Esophagus muscularis mucosa (tissue), 4 donors: ENCODE measurements at regions not wholly inside any gene's neighbourhood (a gene's known extent, or its start where the extent isn't known, plus 50 kb on each side); places are given as distances from the start of the nearest gene placed in this dataset.
"Not testable (repeated sequence)": the region's sequence is repeated elsewhere in the genome, so short reads cannot be mapped to it uniquely, and the experiment has no call there.

Source experiments
- DNase-seq: peaks from one replicate; pipeline ENCODE4 v3.0.0-alpha.2; 2017; ENCODE audit errors: extremely low spot score
- H3K27ac ChIP-seq, 4 donors: fragments of 200-600 bp; sonication (generic); replicated peaks in 1 of 4; 1 replicate in 3 of 4; 2 replicates in 1 of 4; pipeline ENCODE4 v1.5.1; 2016 to 2019; ENCODE audit warnings: mild to moderate bottlenecking in 1 of 4
- H3K27me3 ChIP-seq, 4 donors: fragments of 200-600 bp; sonication (generic); one replicate each; pipeline versions ENCODE4 v1.5.1 to v1.6.0; 2016 to 2019
- H3K36me3 ChIP-seq, 4 donors: fragments of 200-600 bp; sonication (generic); one replicate each; pipeline ENCODE4 v1.5.1; 2016 to 2019
- H3K4me1 ChIP-seq, 4 donors: fragments of 200-600 bp; sonication (generic); one replicate each; pipeline ENCODE4 v1.5.1; 2016 to 2019
- H3K4me3 ChIP-seq, 4 donors: fragments of 200-600 bp; sonication (generic); 1 replicate in 2 of 4; 2 replicates in 2 of 4; pipeline ENCODE4 v1.5.1; 2016 to 2019; ENCODE audit warnings: mild to moderate bottlenecking in 4 of 4, moderate library complexity in 1 of 4
- H3K9me3 ChIP-seq, 4 donors: fragments of 200-600 bp; sonication (generic); 1 replicate in 3 of 4; 2 replicates in 1 of 4; pipeline ENCODE4 v1.5.1; 2016 to 2019
- CTCF ChIP-seq, 3 experiments: fragments of 200-600 bp in 2 of 3; fragments of 450-650 bp in 1 of 3; sonication (generic) in 2 of 3; IDR thresholded peaks; one replicate each; pipeline ENCODE4 v1.5.1; 2017 to 2019; ENCODE audit warnings: antibody characterized with exemption in 3 of 3, mild to moderate bottlenecking in 2 of 3, moderate library complexity in 1 of 3
- EP300 ChIP-seq: sonication (generic); formaldehyde crosslinking; IDR thresholded peaks from one replicate; pipeline ENCODE4 v1.6.1; 2017; ENCODE audit warnings: antibody characterized with exemption
- POLR2A ChIP-seq: fragments of 450-650 bp; IDR thresholded peaks from one replicate; pipeline ENCODE4 v1.6.1; 2017; ENCODE audit warnings: antibody characterized with exemption, moderate library complexity, mild to moderate bottlenecking, low read depth
- POLR2AphosphoS5 ChIP-seq, 2 donors: sonication (generic); formaldehyde crosslinking; IDR thresholded peaks; one replicate each; pipeline ENCODE4 v1.6.1; 2017; ENCODE audit warnings: antibody characterized with exemption in 2 of 2
- WGBS: methylation state at CpG from one replicate; pipeline ENCODE4 v1.1.5; 2018; 5-methylcytosine and 5-hydroxymethylcytosine counted together
- intact Hi-C: fragments of 100-400 bp; cut with DNase I; formaldehyde crosslinking; loops from one replicate; pipeline ENCODE4 v1.15.1; 2023

- Histone ChIP-seq H3K9me3 (no peaks in the 10 kb centered on the region), H3K4me3 (no peak overlapping the region), H3K27ac (no peak overlapping the region), H3K4me1 (peaks cover 0 to 2% (median 0%) of the 10 kb centered on the region in 4 donors), H3K36me3 (no peaks in the 10 kb centered on the region), H3K27me3 (no peaks in the 10 kb centered on the region)
- DNase-seq, result peak; percentile 5
- intact Hi-C loops, result no loop called here
- TF ChIP-seq POLR2A (no peak), EP300 (no peak), POLR2AphosphoS5 (IDR thresholded peaks at IDR 0.05) (no peak), CTCF (IDR thresholded peaks at IDR 0.05) (no peak)
These were observed 191.9 kb downstream of the C7orf25 start for GRCh38 chr7:42720012-42720411.

GRCh38 chr7:42718466-42718865 lies 193.4 kb downstream of the C7orf25 start:
- 95% methylated on average over 2 of the region's 2 CpGs for WGBS
- H3K4me3 ChIP-seq, H3K27me3 ChIP-seq, H3K36me3 ChIP-seq, intact Hi-C loops, H3K4me1 ChIP-seq, H3K27ac ChIP-seq, H3K9me3 ChIP-seq: not testable (repeated sequence)
- DNase-seq, result peak; percentile 42

GRCh38 chr7:42714356-42714755 lies 197.5 kb downstream of the C7orf25 start:
- H3K36me3 ChIP-seq, result no peaks in the 10 kb centered on the region
- 47% methylated on average over 2 of the region's 2 CpGs for WGBS
- peaks cover 0 to 11% (median 5%) of the 10 kb centered on the region in 4 donors for H3K9me3 ChIP-seq
- H3K27ac ChIP-seq, result no peak overlapping the region
- intact Hi-C loops, result no loop called here
- no peak for TF ChIP-seq EP300
- no peak for TF ChIP-seq POLR2A
- no peak for TF ChIP-seq POLR2AphosphoS5 (IDR thresholded peaks at IDR 0.05)
- TF ChIP-seq CTCF (IDR thresholded peaks at IDR 0.05), result no peak
- no peak overlapping the region for H3K4me3 ChIP-seq
- H3K27me3 ChIP-seq, result no peaks in the 10 kb centered on the region
- H3K4me1 ChIP-seq, result no peaks in the 10 kb centered on the region
- DNase-seq, result peak; percentile 53

- DNase-seq, result no peak
- Histone ChIP-seq H3K27ac (no peak overlapping the region), H3K36me3 (no peaks in the 10 kb centered on the region), H3K9me3 (peaks cover 0 to 11% (median 5%) of the 10 kb centered on the region in 4 donors), H3K4me1 (no peaks in the 10 kb centered on the region), H3K27me3 (no peaks in the 10 kb centered on the region), H3K4me3 (no peak overlapping the region)
- WGBS, result 80% methylated on average over 3 of the region's 3 CpGs
- intact Hi-C loops, result no loop called here
- TF ChIP-seq POLR2A (no peak), POLR2AphosphoS5 (IDR thresholded peaks at IDR 0.05) (no peak), CTCF (IDR thresholded peaks at IDR 0.05) (no peak), EP300 (no peak)
These were observed 202.6 kb downstream of the C7orf25 start for GRCh38 chr7:42709284-42709683.

GRCh38 chr7:42704710-42705109 lies 207.2 kb downstream of the C7orf25 start:
- Histone ChIP-seq H3K4me3 (no peak overlapping the region), H3K9me3 (no peaks in the 10 kb centered on the region), H3K27me3 (no peaks in the 10 kb centered on the region), H3K27ac (no peak overlapping the region), H3K36me3 (no peaks in the 10 kb centered on the region), H3K4me1 (peaks cover 4 to 21% (median 17%) of the 10 kb centered on the region in 4 donors)
- intact Hi-C loops, result no loop called here
- 91% methylated on average over 2 of the region's 2 CpGs for WGBS
- no peak for DNase-seq
- TF ChIP-seq CTCF (IDR thresholded peaks at IDR 0.05) (no peak), EP300 (no peak), POLR2AphosphoS5 (IDR thresholded peaks at IDR 0.05) (no peak), POLR2A (no peak)
